H1 (cell line): ENCODE measurements at regions not wholly inside any gene's neighbourhood (a gene's known extent, or its start where the extent isn't known, plus 50 kb on each side); places are given as distances from the start of the nearest gene placed in this dataset.

Experiments used
- CTCF ChIA-PET: fragments of 300-600 bp; sonication (Branson Sonifier 250); formaldehyde crosslinking; loops from one replicate; lab custom pipeline; 2021; ENCODE audit not compliant: partially characterized antibody; lab: Charles Lee
- POLR2A ChIA-PET: fragments of 300-600 bp; sonication (Branson Sonifier 250); formaldehyde crosslinking; loops from one replicate; lab custom pipeline; 2021; ENCODE audit warnings: inconsistent platforms; ENCODE audit not compliant: partially characterized antibody; lab: Charles Lee
- DNase-seq, 2 experiments: peaks; one replicate each; pipeline versions ENCODE4 v3.0.0 to v3.0.0-alpha.2; 2010 to 2022; ENCODE audit warnings: low spot score in 2 of 2, low read depth in 1 of 2, mixed read lengths in 1 of 2
- FAIRE-seq: peaks from 2 replicates; lab custom pipeline; 2011; peaks lifted over from hg19 to GRCh38; lab: Jason Lieb, UNC
- H2AFZ ChIP-seq: 2 replicates; pipeline ENCODE4 v1.8.1; 2012; ENCODE audit warnings: low read length, inconsistent platforms
- H2AK5ac ChIP-seq: 2 replicates; pipeline ENCODE4 v1.6.1; 2013; ENCODE audit warnings: low read depth, low read length
- H2BK120ac ChIP-seq: replicated peaks from 2 replicates; pipeline ENCODE3; 2013; ENCODE audit warnings: low read depth, low read length, inconsistent platforms
- H2BK12ac ChIP-seq: 2 replicates; pipeline ENCODE4 v1.6.1; 2013; ENCODE audit warnings: low read depth, low read length
- H2BK15ac ChIP-seq: 2 replicates; pipeline ENCODE4 v1.6.1; 2013; ENCODE audit warnings: low read length
- H2BK20ac ChIP-seq: 2 replicates; pipeline ENCODE4 v1.6.1; 2013; ENCODE audit warnings: low read length
- H2BK5ac ChIP-seq: 2 replicates; pipeline ENCODE4 v1.6.1; 2013; ENCODE audit warnings: low read depth, low read length
- H3K14ac ChIP-seq: 2 replicates; pipeline ENCODE4 v1.6.1; 2013; ENCODE audit warnings: inconsistent platforms; ENCODE audit not compliant: insufficient read length
- H3K18ac ChIP-seq: 2 replicates; pipeline ENCODE4 v1.6.1; 2013; ENCODE audit warnings: low read length; ENCODE audit errors: extremely low read depth
- H3K23ac ChIP-seq: 2 replicates; pipeline ENCODE4 v1.6.1; 2013; ENCODE audit warnings: inconsistent platforms; ENCODE audit not compliant: insufficient read length
- H3K23me2 ChIP-seq: 2 replicates; pipeline ENCODE4 v1.6.1; 2013; ENCODE audit warnings: low read depth, low read length
- H3K27ac ChIP-seq: 2 replicates; pipeline ENCODE4 v1.6.1; 2011; ENCODE audit warnings: low read depth, low read length, inconsistent platforms
- H3K27me3 ChIP-seq, 4 experiments: replicated peaks in 1 of 4; 1 replicate in 1 of 4; 2 replicates in 3 of 4; pipeline versions ENCODE4 v1.6.1 to v1.8.1; 2011 to 2013; ENCODE audit warnings: low read length in 3 of 4, mild to moderate bottlenecking in 3 of 4, inconsistent platforms in 2 of 4, mixed read lengths in 2 of 4, moderate library complexity in 1 of 4; ENCODE audit not compliant: control insufficient read depth in 3 of 4, insufficient read depth in 3 of 4; ENCODE audit errors: extremely low read depth in 1 of 4
- H3K36me3 ChIP-seq, 4 experiments: 2 replicates each; pipeline versions ENCODE4 v1.6.1 to v1.8.1; 2011 to 2013; ENCODE audit warnings: mild to moderate bottlenecking in 4 of 4, low read length in 3 of 4, moderate library complexity in 2 of 4, control low read depth in 1 of 4, inconsistent platforms in 1 of 4; ENCODE audit not compliant: insufficient read depth in 4 of 4, control insufficient read depth in 2 of 4
- H3K4ac ChIP-seq: replicated peaks from 2 replicates; pipeline ENCODE3; 2013; ENCODE audit warnings: low read length, low read depth, mixed read lengths, inconsistent platforms; ENCODE audit not compliant: insufficient read length
- H3K4me1 ChIP-seq, 4 experiments: replicated peaks in 1 of 4; 1 replicate in 1 of 4; 2 replicates in 3 of 4; pipeline versions ENCODE4 v1.6.1 to v1.8.1; 2011 to 2013; ENCODE audit warnings: low read length in 3 of 4, inconsistent platforms in 2 of 4, mixed read lengths in 1 of 4; ENCODE audit not compliant: insufficient read depth in 4 of 4, control insufficient read depth in 3 of 4
- H3K4me2 ChIP-seq, 2 experiments: 2 replicates each; pipeline versions ENCODE4 v1.6.1 to v1.8.1; 2011 to 2013; ENCODE audit warnings: low read depth in 2 of 2, low read length in 2 of 2, control low read depth in 1 of 2, inconsistent platforms in 1 of 2, mild to moderate bottlenecking in 1 of 2; ENCODE audit not compliant: insufficient read depth in 1 of 2
- H3K4me3 ChIP-seq, 4 experiments: fragments of 200-600, 300-600 bp in 1 of 4; sonication (generic), shearing (Covaris generic), sonication (Bioruptor Twin) in 1 of 4; 2 replicates each; pipeline versions ENCODE4 v1.5.1 to v1.8.1; 2011 to 2016; ENCODE audit warnings: low read length in 4 of 4, low read depth in 3 of 4, control low read depth in 2 of 4, inconsistent platforms in 2 of 4, mild to moderate bottlenecking in 2 of 4, mixed read lengths in 1 of 4, moderate library complexity in 1 of 4; ENCODE audit not compliant: insufficient read depth in 2 of 4; ENCODE audit errors: extremely low read depth in 1 of 4
- H3K56ac ChIP-seq: replicated peaks from 2 replicates; pipeline ENCODE3; 2013; ENCODE audit warnings: low read depth, mild to moderate bottlenecking, mixed read lengths, low read length, inconsistent platforms; ENCODE audit not compliant: insufficient read length
- H3K79me1 ChIP-seq: 2 replicates; pipeline ENCODE4 v1.6.1; 2013; ENCODE audit warnings: low read depth, low read length, control low read depth
- H3K79me2 ChIP-seq, 2 experiments: 2 replicates each; pipeline versions ENCODE4 v1.6.1 to v1.8.1; 2012 to 2013; ENCODE audit warnings: low read length in 2 of 2, mild to moderate bottlenecking in 2 of 2, inconsistent platforms in 1 of 2; ENCODE audit not compliant: insufficient read depth in 2 of 2, control insufficient read depth in 1 of 2
- H3K9ac ChIP-seq, 4 experiments: replicated peaks in 1 of 4; 1 replicate in 1 of 4; 2 replicates in 3 of 4; pipeline versions ENCODE4 v1.6.1 to v1.8.1; 2011 to 2013; ENCODE audit warnings: low read depth in 3 of 4, low read length in 3 of 4, control low read depth in 2 of 4, mild to moderate bottlenecking in 2 of 4, moderate library complexity in 2 of 4, inconsistent platforms in 1 of 4; ENCODE audit errors: extremely low read depth in 1 of 4
- H3K9me3 ChIP-seq, 2 experiments: 2 replicates each; pipeline versions ENCODE4 v1.6.1 to v1.8.1; 2012 to 2013; ENCODE audit warnings: mild to moderate bottlenecking in 2 of 2, moderate library complexity in 2 of 2, control low read depth in 1 of 2, inconsistent platforms in 1 of 2, low read depth in 1 of 2, low read length in 1 of 2, mixed read lengths in 1 of 2; ENCODE audit not compliant: insufficient read depth in 2 of 2
- H4K20me1 ChIP-seq, 2 experiments: replicated peaks in 1 of 2; 2 replicates each; pipeline versions ENCODE3 to v1.8.1; 2011 to 2013; ENCODE audit warnings: inconsistent platforms in 2 of 2, low read length in 2 of 2, mild to moderate bottlenecking in 1 of 2; ENCODE audit not compliant: insufficient read depth in 2 of 2, control insufficient read depth in 1 of 2
- H4K5ac ChIP-seq: 2 replicates; pipeline ENCODE4 v1.6.1; 2013; ENCODE audit warnings: low read length, low read depth, mixed read lengths, inconsistent platforms; ENCODE audit not compliant: insufficient read length
- H4K8ac ChIP-seq: 2 replicates; pipeline ENCODE4 v1.8.0; 2013; ENCODE audit warnings: mild to moderate bottlenecking, moderate library complexity, low read length, inconsistent platforms; ENCODE audit not compliant: insufficient read depth; ENCODE audit errors: extremely low read depth
- H4K91ac ChIP-seq: replicated peaks from 2 replicates; pipeline ENCODE3; 2013; ENCODE audit warnings: low read length, mixed read lengths, inconsistent platforms; ENCODE audit not compliant: insufficient read length
- ASH2L ChIP-seq: fragments of 200-600, 300-600 bp; sonication (generic); IDR thresholded peaks from one replicate; pipeline ENCODE4 v1.7.1; 2017; ENCODE audit warnings: low read length
- EP300 ChIP-seq, 2 experiments: IDR thresholded peaks; 1 replicate in 1 of 2; 2 replicates in 1 of 2; pipeline ENCODE4 v1.6.1; 2011 to 2012; ENCODE audit warnings: low read depth in 2 of 2, low read length in 2 of 2, mild to moderate bottlenecking in 2 of 2, borderline replicate concordance in 1 of 2, inconsistent platforms in 1 of 2, moderate library complexity in 1 of 2
- GTF2F1 ChIP-seq: IDR thresholded peaks from 2 replicates; pipeline ENCODE4 v1.6.1; 2012; ENCODE audit warnings: low read depth, low read length, improper control_type of control experiment, borderline replicate concordance
- NRF1 ChIP-seq: IDR thresholded peaks from 2 replicates; pipeline ENCODE4 v1.6.1; 2011; ENCODE audit warnings: mild to moderate bottlenecking, low read depth, low read length, improper control_type of control experiment
- POLR2AphosphoS5 ChIP-seq: IDR thresholded peaks from 2 replicates; pipeline ENCODE4 v1.6.1; 2011; ENCODE audit warnings: low read depth, low read length
- RAD21 ChIP-seq, 2 experiments: IDR thresholded peaks in 1 of 2; conservative IDR thresholded peaks in 1 of 2; 2 replicates each; pipeline ENCODE4 v1.6.1; 2011; ENCODE audit warnings: low read depth in 2 of 2, low read length in 2 of 2, improper control_type of control experiment in 1 of 2, inconsistent platforms in 1 of 2, mild to moderate bottlenecking in 1 of 2, moderate library complexity in 1 of 2
- RXRA ChIP-seq: IDR thresholded peaks from 2 replicates; pipeline ENCODE4 v1.6.1; 2011; ENCODE audit warnings: low read depth, mild to moderate bottlenecking, low read length, moderate library complexity; ENCODE audit not compliant: insufficient read depth
- SAP30 ChIP-seq: fragments of 300-600 bp; sonication (generic); IDR thresholded peaks from 2 replicates; pipeline ENCODE4 v1.7.1; 2012; ENCODE audit warnings: low read length, moderate library complexity, mild to moderate bottlenecking, inconsistent platforms; ENCODE audit not compliant: insufficient read depth, insufficient replicate concordance
- TBP ChIP-seq: IDR thresholded peaks from 2 replicates; pipeline ENCODE4 v1.6.1; 2011; ENCODE audit warnings: low read depth, low read length, improper control_type of control experiment
- WGBS, 2 experiments: shearing (Covaris generic) in 1 of 2; methylation state at CpG; one replicate each; pipeline versions ENCODE4 v1.1.6 to v1.1.7; 2013 to 2015; ENCODE audit warnings: low lambda C conversion rate in 2 of 2, mixed read lengths in 2 of 2, inconsistent platforms in 1 of 2, low coverage in 1 of 2, missing lambda C conversion rate in 1 of 2; ENCODE audit not compliant: insufficient replicate concordance in 2 of 2, insufficient coverage in 1 of 2, insufficient read length in 1 of 2; ENCODE audit errors: extremely low coverage in 1 of 2, missing lambda C conversion rate in 1 of 2; 5-methylcytosine and 5-hydroxymethylcytosine counted together

GRCh38 chr2:147293991-147294824 is 550.6 kb upstream of the ACVR2A start:
- 96% methylated on average over 4 of the region's 4 CpGs; no CpG with 5 or more reads in 1 of the 2 experiments for WGBS, 2 experiments

More at GRCh38 chr2:147293991-147294824, 550.6 kb upstream of the ACVR2A start:
- H2BK20ac ChIP-seq = no peak overlapping the region
- H3K27ac ChIP-seq = no peak overlapping the region
- H2BK120ac ChIP-seq = no peak overlapping the region
- H3K79me1 ChIP-seq = no peaks in the 10 kb centered on the region
- no peak overlapping the region for H3K4me3 ChIP-seq
- no peaks in the 10 kb centered on the region for H3K27me3 ChIP-seq
- no peak overlapping the region for H4K5ac ChIP-seq
- POLR2A ChIA-PET = no interaction called here
- no peak for TF ChIP-seq RAD21 (IDR thresholded peaks at IDR 0.05 in 1 of 2, conservative IDR thresholded peaks at IDR 0.05 in 1 of 2; ENCODE audit: low read depth in 2 of 2, low read length in 2 of 2)
- no peak for TF ChIP-seq ASH2L
- no peak for TF ChIP-seq RXRA
- TF ChIP-seq EP300 (IDR thresholded peaks at IDR 0.05; ENCODE audit: borderline replicate concordance in 1 of 2, low read depth in 2 of 2, low read length in 2 of 2) = no peak
- TF ChIP-seq NRF1 = no peak
- no peak for TF ChIP-seq GTF2F1
- no peak for TF ChIP-seq TBP
- no peak for TF ChIP-seq SAP30
- no peak for TF ChIP-seq POLR2AphosphoS5
- TF ChIP-seq, all 59 proteins: peak for 0
- no peaks in the 10 kb centered on the region for H3K79me2 ChIP-seq
- no peak overlapping the region for H4K91ac ChIP-seq
- H2BK15ac ChIP-seq = no peak overlapping the region
- no peak overlapping the region for H3K18ac ChIP-seq
- no peaks in the 10 kb centered on the region for H3K23me2 ChIP-seq
- H3K4me1 ChIP-seq = no peaks in the 10 kb centered on the region
- DNase-seq = no peak
- no peak overlapping the region for H3K14ac ChIP-seq
- H3K4ac ChIP-seq = no peak overlapping the region
- CTCF ChIA-PET = interaction anchor here (1.2 to 1.4 kb wide), 2 partner anchors 11 to 18 kb away, joined by 4 read pairs; no protein-coding TSS in a partner anchor
- H2AK5ac ChIP-seq = no peak overlapping the region
- H3K9me3 ChIP-seq = no peaks in the 10 kb centered on the region
- H4K8ac ChIP-seq = no peak overlapping the region
- FAIRE-seq = no peak
- no peak overlapping the region for H3K4me2 ChIP-seq
- H2AFZ ChIP-seq = no peak overlapping the region
- no peak overlapping the region for H3K23ac ChIP-seq
- H3K9ac ChIP-seq = no peak overlapping the region
- no peak overlapping the region for H2BK12ac ChIP-seq
- H3K36me3 ChIP-seq = no peaks in the 10 kb centered on the region
- H2BK5ac ChIP-seq = no peak overlapping the region
- H4K20me1 ChIP-seq = no peaks in the 10 kb centered on the region
- no peak overlapping the region for H3K56ac ChIP-seq
